Stomach smooth muscle (tissue), 2 donors: ENCODE measurements at regions not wholly inside any gene's neighbourhood (a gene's known extent, or its start where the extent isn't known, plus 50 kb on each side); places are given as distances from the start of the nearest gene placed in this dataset.

Experiments
- H3K27ac ChIP-seq: one replicate; pipeline ENCODE4 v1.7.0; 2013; ENCODE audit warnings: mild to moderate bottlenecking, low read length, inconsistent platforms
- H3K27me3 ChIP-seq, 2 donors: one replicate each; pipeline ENCODE4 v1.7.0; 2013; ENCODE audit warnings: low read length in 2 of 2; ENCODE audit not compliant: insufficient read depth in 2 of 2, control insufficient read depth in 1 of 2
- H3K36me3 ChIP-seq, 2 donors: one replicate each; pipeline ENCODE4 v1.7.0; 2013; ENCODE audit warnings: low read length in 2 of 2; ENCODE audit not compliant: control insufficient read depth in 2 of 2, insufficient read depth in 2 of 2
- H3K4me1 ChIP-seq: one replicate; pipeline ENCODE4 v1.7.0; 2013; ENCODE audit warnings: low read length; ENCODE audit not compliant: control insufficient read depth, insufficient read depth
- H3K4me3 ChIP-seq, 2 donors: one replicate each; pipeline ENCODE4 v1.7.0; 2013; ENCODE audit warnings: low read length in 2 of 2
- H3K9ac ChIP-seq, 2 donors: one replicate each; pipeline ENCODE4 v1.7.0; 2013; ENCODE audit warnings: low read length in 2 of 2, mild to moderate bottlenecking in 1 of 2
- H3K9me3 ChIP-seq, 2 donors: one replicate each; pipeline ENCODE4 v1.7.0; 2013; ENCODE audit warnings: low read length in 2 of 2; ENCODE audit not compliant: control insufficient read depth in 2 of 2
- donor health status: healthy.
- donor health status: Pancreatic carcinoma.

DNA sequence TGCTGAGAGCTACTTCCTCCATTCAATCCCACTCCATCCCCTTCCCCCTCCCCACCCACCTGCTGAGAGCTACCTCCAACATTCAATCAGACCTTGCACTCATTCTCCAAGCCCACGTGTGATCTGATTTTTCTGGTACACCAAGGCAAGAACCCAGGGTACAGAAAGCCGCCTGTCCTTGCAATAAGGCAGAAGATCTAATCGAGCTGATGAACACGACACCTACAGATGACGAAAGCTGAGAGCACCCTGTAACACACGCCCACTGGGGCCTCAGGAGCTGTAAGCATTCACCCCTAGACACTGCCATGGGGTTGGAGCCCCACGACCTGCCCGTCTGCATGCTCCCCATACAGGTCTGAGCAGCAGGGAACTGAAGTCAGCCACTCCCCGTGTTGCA, 58.3 kb downstream of the TRIML1 start:
- Histone ChIP-seq H3K27me3 (peaks cover 0 to 2% of the 10 kb centered on the region in 2 donors), H3K9ac (no peak overlapping the region), H3K4me3 (no peak overlapping the region), H3K36me3 (no peaks in the 10 kb centered on the region), H3K9me3 (peaks cover 0 to 3% of the 10 kb centered on the region in 2 donors), H3K4me1 (no peaks in the 10 kb centered on the region), H3K27ac (no peak overlapping the region)

DNA sequence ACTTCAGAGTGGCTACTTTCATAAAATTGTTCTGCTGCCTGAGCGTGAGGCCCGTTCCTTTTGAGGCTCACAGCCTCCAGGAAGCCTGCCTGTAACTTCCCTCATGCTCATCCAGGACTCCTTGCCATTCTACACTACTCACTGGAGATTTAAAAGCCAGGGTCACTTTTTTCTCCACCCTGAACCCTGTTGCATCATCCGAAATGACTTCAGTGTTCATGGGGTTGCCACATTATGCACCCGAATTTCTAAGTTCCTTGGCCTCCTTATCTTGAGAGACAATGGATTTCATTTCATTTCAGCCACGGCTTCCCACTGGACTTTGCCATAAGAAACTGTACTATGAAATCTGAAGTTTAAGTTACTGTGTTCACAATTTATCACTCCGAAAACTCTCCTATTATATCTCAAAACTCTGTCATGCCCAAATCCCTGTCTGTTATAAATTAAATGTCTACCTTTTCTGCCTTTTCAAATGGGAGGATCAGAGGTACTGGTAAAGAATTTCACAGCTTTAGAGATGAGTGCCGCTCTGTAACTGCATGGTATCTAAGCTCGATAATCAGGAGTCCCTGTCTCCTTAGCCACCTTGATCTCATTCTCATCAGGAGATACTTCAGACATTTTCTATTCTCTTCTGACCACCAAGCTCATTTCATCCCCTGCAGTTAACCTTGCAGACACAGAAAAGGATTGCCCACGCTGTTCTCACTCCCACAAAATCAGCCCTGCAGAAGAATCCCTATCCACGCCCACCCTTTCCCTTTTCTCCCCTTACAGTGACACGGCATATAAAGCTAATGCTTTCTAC, 59.9 kb downstream of the TRIML1 start:
- H3K27ac ChIP-seq: no peak overlapping the region
- H3K9ac ChIP-seq: no peak overlapping the region
- H3K4me1 ChIP-seq: no peaks in the 10 kb centered on the region
- peaks cover 0 to 2% of the 10 kb centered on the region in 2 donors for H3K27me3 ChIP-seq
- no peaks in the 10 kb centered on the region for H3K36me3 ChIP-seq
- H3K4me3 ChIP-seq: no peak overlapping the region
- peaks cover 0 to 3% of the 10 kb centered on the region in 2 donors for H3K9me3 ChIP-seq

DNA sequence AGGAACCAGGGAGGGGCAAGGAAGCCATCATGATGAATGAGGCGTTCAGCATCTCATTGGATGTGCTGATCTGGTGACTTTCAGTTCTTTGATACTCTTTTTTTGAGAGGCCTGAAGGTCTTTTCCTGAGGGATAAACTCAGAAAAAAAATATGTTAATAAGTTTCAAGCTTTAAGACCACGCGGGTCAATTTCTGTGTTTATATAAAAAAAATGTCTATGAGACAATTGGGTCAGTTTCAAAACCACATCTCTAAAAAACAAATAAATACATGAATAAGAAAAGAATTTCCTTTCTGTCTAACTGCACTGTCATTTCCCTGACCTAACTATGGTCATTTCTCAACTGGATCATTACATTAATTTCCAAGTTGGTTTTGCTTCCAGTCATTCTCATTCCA, 62.6 kb downstream of the TRIML1 start:
- H3K9ac ChIP-seq: no peak overlapping the region
- peaks cover 0 to 3% of the 10 kb centered on the region in 2 donors for H3K9me3 ChIP-seq
- no peaks in the 10 kb centered on the region for H3K36me3 ChIP-seq
- H3K27ac ChIP-seq: no peak overlapping the region
- no peaks in the 10 kb centered on the region for H3K4me1 ChIP-seq
- no peak overlapping the region for H3K4me3 ChIP-seq
- H3K27me3 ChIP-seq: no peaks in the 10 kb centered on the region

DNA sequence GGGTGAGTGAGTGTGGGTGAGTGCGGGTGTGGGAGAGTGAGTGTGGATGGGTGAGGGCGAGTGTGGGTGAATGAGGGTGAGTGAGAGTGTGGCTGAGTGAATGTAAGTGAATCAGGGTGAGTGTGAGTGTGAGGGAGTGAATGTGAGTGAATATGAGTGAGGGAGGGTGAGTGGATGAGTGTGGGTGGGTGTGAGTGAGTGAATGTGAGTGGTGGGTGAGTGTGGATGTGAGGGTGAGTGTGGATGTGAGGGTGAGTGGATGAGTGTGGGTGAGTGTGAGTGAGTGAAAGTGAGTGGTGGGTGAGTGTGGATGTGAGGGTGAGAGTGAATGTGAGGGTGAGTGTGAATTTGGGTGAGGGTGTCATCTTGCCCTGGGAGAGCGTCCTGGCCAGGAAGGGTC, 67.5 kb downstream of the TRIML1 start:
- no peaks in the 10 kb centered on the region for H3K9me3 ChIP-seq
- H3K36me3 ChIP-seq: no peaks in the 10 kb centered on the region
- no peak overlapping the region for H3K27ac ChIP-seq

DNA sequence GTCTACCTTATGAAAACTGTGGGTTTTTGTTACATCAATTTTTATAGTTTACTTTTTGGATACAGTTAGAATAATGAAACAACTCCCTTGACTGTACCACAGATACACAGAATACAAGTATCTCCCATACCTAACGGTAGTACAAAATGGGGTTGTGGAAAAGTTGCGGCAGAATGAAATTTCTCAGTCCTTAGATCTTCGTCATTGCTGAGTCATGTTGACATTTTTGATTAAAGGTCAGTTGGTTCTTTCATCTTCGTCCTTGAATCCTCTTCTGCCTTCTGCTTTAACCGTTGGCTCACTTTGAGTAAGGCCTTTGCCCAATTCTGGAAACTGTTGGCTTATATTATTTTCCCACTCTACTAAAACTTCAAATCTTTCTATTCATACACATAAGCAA, 75.6 kb downstream of the TRIML1 start:
- Histone ChIP-seq H3K27me3 (peaks cover 0 to 2% of the 10 kb centered on the region in 2 donors), H3K4me1 (no peaks in the 10 kb centered on the region), H3K4me3 (no peak overlapping the region), H3K9ac (no peak overlapping the region), H3K36me3 (no peaks in the 10 kb centered on the region), H3K27ac (no peak overlapping the region), H3K9me3 (no peaks in the 10 kb centered on the region)

More for the DNA sequence above, 67.5 kb downstream of the TRIML1 start:
- Histone ChIP-seq H3K9ac (no peak overlapping the region), H3K4me3 (no peak overlapping the region), H3K27me3 (no peaks in the 10 kb centered on the region), H3K4me1 (no peaks in the 10 kb centered on the region)

DNA sequence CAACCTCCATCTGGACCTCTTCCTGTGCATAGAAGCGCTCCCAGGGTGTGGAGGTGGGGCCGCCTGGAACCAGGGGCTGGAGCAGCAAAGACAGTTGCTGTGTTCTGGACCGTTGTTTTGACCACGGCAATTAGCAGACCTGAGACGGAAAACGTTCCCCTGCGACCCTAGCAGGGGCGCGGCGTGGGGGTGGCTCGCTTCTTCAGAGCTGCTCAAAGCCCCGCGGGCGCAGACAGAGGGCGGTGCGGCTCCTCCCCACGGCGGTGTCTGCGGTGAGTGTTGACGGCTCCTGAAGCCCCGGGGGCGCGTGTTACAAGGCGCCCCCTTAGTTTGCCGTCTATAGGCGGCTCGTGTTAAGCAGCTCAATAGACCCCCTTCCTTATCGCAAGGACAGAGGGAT, 79.2 kb downstream of the TRIML1 start:
- no peaks in the 10 kb centered on the region for H3K9me3 ChIP-seq
- no peak overlapping the region for H3K4me3 ChIP-seq
- peaks cover 0 to 2% of the 10 kb centered on the region in 2 donors for H3K27me3 ChIP-seq
- no peak overlapping the region for H3K27ac ChIP-seq
- no peak overlapping the region for H3K9ac ChIP-seq
- H3K4me1 ChIP-seq: no peaks in the 10 kb centered on the region
- H3K36me3 ChIP-seq: no peaks in the 10 kb centered on the region

DNA sequence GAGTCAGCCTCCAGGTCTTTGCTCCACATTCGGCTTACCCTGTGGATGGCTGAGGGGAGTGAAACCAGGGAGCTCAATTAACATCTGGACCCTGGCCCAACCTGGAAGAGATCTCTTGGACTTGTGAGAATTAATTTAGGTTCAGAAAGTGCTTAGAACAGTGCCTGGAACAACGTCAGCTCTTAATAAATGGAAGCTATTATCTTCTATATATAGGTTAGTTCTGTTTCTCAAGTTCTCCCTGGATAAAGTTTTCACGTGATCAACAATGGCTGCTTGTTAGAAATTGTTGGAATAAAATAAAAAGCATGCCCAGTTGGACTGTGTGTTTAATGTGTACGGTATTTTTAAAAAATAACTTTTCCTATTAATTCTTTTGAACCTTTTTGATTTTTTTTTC, 80.8 kb downstream of the TRIML1 start:
- Histone ChIP-seq H3K9ac (no peak overlapping the region), H3K36me3 (no peaks in the 10 kb centered on the region), H3K9me3 (no peaks in the 10 kb centered on the region), H3K4me1 (no peaks in the 10 kb centered on the region), H3K27me3 (peaks cover 0 to 2% of the 10 kb centered on the region in 2 donors), H3K4me3 (no peak overlapping the region), H3K27ac (no peak overlapping the region)

DNA sequence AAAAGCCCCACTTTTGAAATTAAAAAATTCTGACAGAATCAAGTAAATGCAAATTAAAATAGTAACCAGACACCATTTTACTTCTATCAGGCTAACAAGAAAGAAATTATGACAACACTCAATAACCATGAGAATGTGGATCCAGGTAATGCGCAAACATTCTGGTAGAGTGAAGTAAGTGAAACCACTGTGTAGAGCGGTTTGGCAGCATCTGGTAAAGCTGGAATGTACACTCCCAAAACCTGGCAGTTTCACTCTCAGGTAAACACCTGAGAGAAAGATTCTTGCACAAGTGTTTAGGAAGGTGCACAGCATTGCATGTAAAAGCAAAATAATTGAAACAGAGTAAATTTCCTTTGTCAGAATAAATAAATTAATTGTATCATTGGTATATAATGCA, 81.8 kb downstream of the TRIML1 start:
- Histone ChIP-seq H3K27me3 (peaks cover 0 to 2% of the 10 kb centered on the region in 2 donors), H3K4me1 (no peaks in the 10 kb centered on the region), H3K36me3 (no peaks in the 10 kb centered on the region), H3K9me3 (no peaks in the 10 kb centered on the region), H3K27ac (no peak overlapping the region), H3K9ac (no peak overlapping the region), H3K4me3 (no peak overlapping the region)

DNA sequence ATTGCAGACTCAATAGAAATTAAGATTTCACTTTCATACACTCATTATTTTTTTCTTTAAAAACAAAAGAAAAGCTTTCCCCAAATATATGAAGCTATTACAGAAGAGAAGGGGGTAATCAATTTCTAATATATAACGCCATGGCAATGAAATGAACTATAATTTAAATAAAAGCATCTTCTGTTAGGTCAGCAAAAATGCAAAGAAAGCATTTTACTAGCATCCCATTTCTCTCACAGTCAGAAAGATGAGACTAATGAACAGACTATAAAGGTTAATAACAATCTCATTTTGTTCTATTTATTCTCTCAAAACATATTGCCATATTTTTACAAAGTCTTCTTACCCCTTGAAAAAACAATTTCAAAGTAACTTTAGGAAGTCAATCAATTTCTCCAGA, 89.0 kb downstream of the TRIML1 start:
- H3K27ac ChIP-seq: no peak overlapping the region
- H3K4me1 ChIP-seq: no peaks in the 10 kb centered on the region
- H3K27me3 ChIP-seq: no peaks in the 10 kb centered on the region
- no peak overlapping the region for H3K9ac ChIP-seq
- H3K9me3 ChIP-seq: no peaks in the 10 kb centered on the region
- H3K4me3 ChIP-seq: no peak overlapping the region
- no peaks in the 10 kb centered on the region for H3K36me3 ChIP-seq

DNA sequence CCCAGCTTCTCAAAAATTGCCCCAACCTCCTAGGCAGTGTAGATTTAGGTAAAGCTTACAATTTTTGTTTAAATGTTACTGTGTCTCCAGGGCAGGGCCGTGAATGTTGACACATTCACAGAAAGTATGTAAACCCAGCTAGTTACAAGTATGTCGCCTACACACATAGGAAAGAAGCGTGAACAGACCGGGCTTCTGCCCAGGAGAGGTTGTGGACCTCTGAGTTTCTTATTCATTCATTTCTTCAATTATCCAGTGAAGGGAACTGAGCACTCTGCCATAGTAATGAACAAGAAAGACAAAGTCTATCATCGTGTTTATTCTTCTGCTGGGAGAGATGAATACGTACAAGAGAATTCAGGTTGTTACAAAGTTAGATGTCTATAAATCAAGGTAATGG, 93.2 kb downstream of the TRIML1 start:
- Histone ChIP-seq H3K27ac (no peak overlapping the region), H3K4me1 (no peaks in the 10 kb centered on the region), H3K27me3 (no peaks in the 10 kb centered on the region), H3K36me3 (no peaks in the 10 kb centered on the region), H3K4me3 (no peak overlapping the region), H3K9ac (no peak overlapping the region), H3K9me3 (no peaks in the 10 kb centered on the region)

DNA sequence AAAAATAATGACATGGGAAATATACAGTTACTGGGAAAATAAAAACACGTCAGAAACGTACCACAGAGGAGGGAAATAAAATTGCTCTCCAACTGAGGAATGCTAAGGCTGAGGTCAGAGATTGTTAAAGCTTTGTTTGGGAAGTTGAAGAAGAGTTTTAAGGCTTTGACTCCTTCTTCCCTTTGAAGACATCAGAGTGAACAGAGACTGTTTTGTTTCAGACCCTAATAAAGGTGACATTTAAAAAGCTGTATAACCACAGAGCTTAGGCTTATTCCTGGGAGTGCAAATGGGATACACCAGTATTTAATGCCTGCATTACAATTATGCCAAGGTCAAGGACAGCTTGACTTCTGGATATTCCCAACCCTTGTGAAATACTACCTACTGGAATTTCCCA, 102.8 kb downstream of the TRIML1 start:
- no peaks in the 10 kb centered on the region for H3K9me3 ChIP-seq
- H3K27me3 ChIP-seq: no peaks in the 10 kb centered on the region
- H3K9ac ChIP-seq: no peak overlapping the region
- H3K4me3 ChIP-seq: no peak overlapping the region
- no peaks in the 10 kb centered on the region for H3K36me3 ChIP-seq
- H3K4me1 ChIP-seq: no peaks in the 10 kb centered on the region
- H3K27ac ChIP-seq: no peak overlapping the region
